ENCODE measurements at regions not wholly inside any gene's neighbourhood (a gene's known extent, or its start where the extent isn't known, plus 50 kb on each side); places are given as distances from the start of the nearest gene placed in this dataset.

GRCh38 chr3:127349501-127350171, 61.8 kb upstream of the PRR20G start:
- DNase-seq (ENCODE audit: low spot score): no peak
- Mint-ChIP-seq H3K9me3 (ENCODE audit: unreplicated experiment) (no peaks in the 10 kb centered on the region), H3K36me3 (ENCODE audit: low read depth, unreplicated experiment) (no peaks in the 10 kb centered on the region), H3K4me1 (ENCODE audit: unreplicated experiment) (no peaks in the 10 kb centered on the region), H3K27ac (ENCODE audit: unreplicated experiment) (no peak overlapping the region), H3K27me3 (ENCODE audit: unreplicated experiment) (peaks cover 2% of the 10 kb centered on the region), H3K4me3 (ENCODE audit: unreplicated experiment) (no peak overlapping the region)
- no peak for TF ChIP-seq CTCF (IDR thresholded peaks at IDR 0.05; ENCODE audit: unreplicated experiment)

GRCh38 chr3:127342735-127343134, 54.9 kb upstream of the PRR20G start:
- DNase-seq (ENCODE audit: low spot score): no peak
- TF ChIP-seq CTCF (IDR thresholded peaks at IDR 0.05; ENCODE audit: unreplicated experiment): no peak

GRCh38 chr3:127339928-127340861, 52.3 kb upstream of the PRR20G start:
- H3K27me3 Mint-ChIP-seq (ENCODE audit: unreplicated experiment): peaks cover 6% of the 10 kb centered on the region
- no peak overlapping the region for H3K27ac Mint-ChIP-seq (ENCODE audit: unreplicated experiment)
- H3K36me3 Mint-ChIP-seq (ENCODE audit: low read depth, unreplicated experiment): no peaks in the 10 kb centered on the region
- H3K4me3 Mint-ChIP-seq (ENCODE audit: unreplicated experiment): no peak overlapping the region
- no peak for TF ChIP-seq CTCF (IDR thresholded peaks at IDR 0.05; ENCODE audit: unreplicated experiment)
- H3K4me1 Mint-ChIP-seq (ENCODE audit: unreplicated experiment): no peaks in the 10 kb centered on the region
- H3K9me3 Mint-ChIP-seq (ENCODE audit: unreplicated experiment): no peaks in the 10 kb centered on the region
- DNase-seq (ENCODE audit: low spot score): no peak

More at GRCh38 chr3:127342735-127343134, 54.9 kb upstream of the PRR20G start:
- Mint-ChIP-seq H3K9me3 (ENCODE audit: unreplicated experiment) (no peaks in the 10 kb centered on the region), H3K4me1 (ENCODE audit: unreplicated experiment) (no peaks in the 10 kb centered on the region), H3K27ac (ENCODE audit: unreplicated experiment) (no peak overlapping the region), H3K4me3 (ENCODE audit: unreplicated experiment) (no peak overlapping the region), H3K27me3 (ENCODE audit: unreplicated experiment) (peaks cover 4% of the 10 kb centered on the region), H3K36me3 (ENCODE audit: low read depth, unreplicated experiment) (no peaks in the 10 kb centered on the region)

- no peak overlapping the region for H3K4me3 Mint-ChIP-seq (ENCODE audit: unreplicated experiment)
- no peaks in the 10 kb centered on the region for H3K36me3 Mint-ChIP-seq (ENCODE audit: low read depth, unreplicated experiment)
- DNase-seq (ENCODE audit: low spot score): no peak
- H3K4me1 Mint-ChIP-seq (ENCODE audit: unreplicated experiment): no peaks in the 10 kb centered on the region
- no peak for TF ChIP-seq CTCF (IDR thresholded peaks at IDR 0.05; ENCODE audit: unreplicated experiment)
- H3K27ac Mint-ChIP-seq (ENCODE audit: unreplicated experiment): no peak overlapping the region
- peaks cover 6% of the 10 kb centered on the region for H3K27me3 Mint-ChIP-seq (ENCODE audit: unreplicated experiment)
- H3K9me3 Mint-ChIP-seq (ENCODE audit: unreplicated experiment): no peaks in the 10 kb centered on the region
These were observed 51.2 kb upstream of the PRR20G start for GRCh38 chr3:127339016-127339415.

Data from endothelial cell (in vitro differentiated cells).